ENCODE measurements at regions not wholly inside any gene's neighbourhood (a gene's known extent, or its start where the extent isn't known, plus 50 kb on each side); places are given as distances from the start of the nearest gene placed in this dataset.
"Not testable (repeated sequence)": the region's sequence is repeated elsewhere in the genome, so short reads cannot be mapped to it uniquely, and the experiment has no call there.

- H3K4me3 ChIP-seq, result no peak overlapping the region
- TF ChIP-seq POLR2A (IDR thresholded peaks at IDR 0.05), result no peak
- TF ChIP-seq POLR2AphosphoS5 (IDR thresholded peaks at IDR 0.05), result no peak
- no peaks in the 10 kb centered on the region for H3K27me3 ChIP-seq (replicated peaks; ENCODE audit: insufficient read depth)
- H3K4me1 ChIP-seq (replicated peaks), result no peaks in the 10 kb centered on the region
- no peaks in the 10 kb centered on the region for H3K36me3 ChIP-seq
- DNase-seq (ENCODE audit: low spot score), result no peak
- H3K9me3 ChIP-seq, result no peaks in the 10 kb centered on the region
- no peak overlapping the region for H3K27ac ChIP-seq
- intact Hi-C loops (cut with DNase I), result no loop called here
- WGBS, result 64% methylated on average over 2 of the region's 2 CpGs
Measured at GRCh38 chr3:101972430-101973162, 123.3 kb downstream of the NFKBIZ start.

- no peak overlapping the region for H3K4me3 ChIP-seq
- no peaks in the 10 kb centered on the region for H3K36me3 ChIP-seq
- intact Hi-C loops (cut with DNase I), result no loop called here
- no peaks in the 10 kb centered on the region for H3K27me3 ChIP-seq (replicated peaks; ENCODE audit: insufficient read depth)
- no peaks in the 10 kb centered on the region for H3K9me3 ChIP-seq
- H3K4me1 ChIP-seq (replicated peaks), result no peaks in the 10 kb centered on the region
- no peak for DNase-seq (ENCODE audit: low spot score)
- WGBS, result 69% methylated on average over 1 of the region's 1 CpG
- TF ChIP-seq POLR2A (IDR thresholded peaks at IDR 0.05), result no peak
- TF ChIP-seq POLR2AphosphoS5 (IDR thresholded peaks at IDR 0.05), result no peak
- TF ChIP-seq, protein P1, sequence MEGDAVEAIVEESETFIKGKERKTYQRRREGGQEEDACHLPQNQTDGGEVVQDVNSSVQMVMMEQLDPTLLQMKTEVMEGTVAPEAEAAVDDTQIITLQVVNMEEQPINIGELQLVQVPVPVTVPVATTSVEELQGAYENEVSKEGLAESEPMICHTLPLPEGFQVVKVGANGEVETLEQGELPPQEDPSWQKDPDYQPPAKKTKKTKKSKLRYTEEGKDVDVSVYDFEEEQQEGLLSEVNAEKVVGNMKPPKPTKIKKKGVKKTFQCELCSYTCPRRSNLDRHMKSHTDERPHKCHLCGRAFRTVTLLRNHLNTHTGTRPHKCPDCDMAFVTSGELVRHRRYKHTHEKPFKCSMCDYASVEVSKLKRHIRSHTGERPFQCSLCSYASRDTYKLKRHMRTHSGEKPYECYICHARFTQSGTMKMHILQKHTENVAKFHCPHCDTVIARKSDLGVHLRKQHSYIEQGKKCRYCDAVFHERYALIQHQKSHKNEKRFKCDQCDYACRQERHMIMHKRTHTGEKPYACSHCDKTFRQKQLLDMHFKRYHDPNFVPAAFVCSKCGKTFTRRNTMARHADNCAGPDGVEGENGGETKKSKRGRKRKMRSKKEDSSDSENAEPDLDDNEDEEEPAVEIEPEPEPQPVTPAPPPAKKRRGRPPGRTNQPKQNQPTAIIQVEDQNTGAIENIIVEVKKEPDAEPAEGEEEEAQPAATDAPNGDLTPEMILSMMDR (IDR thresholded peaks at IDR 0.05), result no peak
- no peak overlapping the region for H3K27ac ChIP-seq
Measured at GRCh38 chr3:101973163-101973505, 123.8 kb downstream of the NFKBIZ start.

DNA sequence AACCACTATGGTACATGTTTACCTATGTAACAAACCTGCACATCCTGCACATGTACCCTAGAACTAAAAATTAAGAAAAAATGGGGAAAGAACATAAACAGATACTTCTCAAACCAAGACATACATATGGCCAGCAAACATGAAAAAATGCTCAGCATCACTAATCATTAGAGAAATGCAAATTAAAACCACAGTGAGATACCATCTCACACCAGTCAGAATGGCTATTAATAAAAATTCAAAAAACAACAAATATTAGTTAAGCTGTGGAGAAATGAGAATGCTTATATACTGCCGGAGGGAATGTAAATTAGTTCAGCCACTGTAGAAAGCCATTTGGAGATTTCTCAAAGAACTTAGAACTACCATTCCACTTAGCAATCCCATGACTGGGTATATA, 126.1 kb downstream of the NFKBIZ start:
- H3K4me1 ChIP-seq (replicated peaks); intact Hi-C loops (cut with DNase I); DNase-seq (ENCODE audit: low spot score); H3K36me3 ChIP-seq; H3K9me3 ChIP-seq; H3K27me3 ChIP-seq (replicated peaks; ENCODE audit: insufficient read depth); H3K4me3 ChIP-seq; H3K27ac ChIP-seq: not testable (repeated sequence)
- WGBS, result 93% methylated on average over 1 of the region's 1 CpG

GRCh38 chr3:101976473-101976872, 127.2 kb downstream of the NFKBIZ start:
- H3K27ac ChIP-seq, result no peak overlapping the region
- intact Hi-C loops (cut with DNase I), result no loop called here
- H3K4me1 ChIP-seq (replicated peaks), result no peaks in the 10 kb centered on the region
- no peaks in the 10 kb centered on the region for H3K36me3 ChIP-seq
- 88% methylated on average over 1 of the region's 1 CpG for whole genome bisulfite sequencing
- H3K4me3 ChIP-seq, result no peak overlapping the region
- no peaks in the 10 kb centered on the region for H3K9me3 ChIP-seq
- H3K27me3 ChIP-seq (replicated peaks; ENCODE audit: insufficient read depth), result no peaks in the 10 kb centered on the region
- DNase-seq (ENCODE audit: low spot score), result no peak
- no peak for TF ChIP-seq POLR2AphosphoS5 (IDR thresholded peaks at IDR 0.05)
- TF ChIP-seq, protein P1 (IDR thresholded peaks at IDR 0.05), result no peak
- TF ChIP-seq POLR2A (IDR thresholded peaks at IDR 0.05), result no peak

DNA sequence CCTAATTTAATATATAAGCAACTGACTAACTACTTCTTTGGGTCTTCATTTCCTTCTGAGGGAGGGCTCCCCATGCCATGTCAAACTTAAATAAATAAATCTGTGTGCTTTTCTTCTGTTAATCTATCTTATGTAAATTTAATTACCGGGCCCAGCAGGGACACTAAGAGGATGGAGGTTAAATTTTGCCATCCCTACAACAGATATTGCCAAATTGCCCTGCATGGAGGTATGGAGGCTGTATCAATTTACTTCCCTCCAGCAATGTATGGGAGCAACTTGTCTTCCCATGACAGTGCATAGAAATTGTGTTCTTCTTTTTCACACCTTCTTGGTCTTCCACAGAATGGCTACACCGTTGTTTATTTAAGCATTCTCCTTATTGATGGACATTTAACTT, 129.0 kb downstream of the NFKBIZ start:
- no peaks in the 10 kb centered on the region for H3K9me3 ChIP-seq
- no peaks in the 10 kb centered on the region for H3K4me1 ChIP-seq (replicated peaks)
- no peak overlapping the region for H3K27ac ChIP-seq
- TF ChIP-seq, protein P1 (IDR thresholded peaks at IDR 0.05), result no peak
- no peak for TF ChIP-seq POLR2A (IDR thresholded peaks at IDR 0.05)
- no peak for TF ChIP-seq POLR2AphosphoS5 (IDR thresholded peaks at IDR 0.05)
- no peak for DNase-seq (ENCODE audit: low spot score)
- no peaks in the 10 kb centered on the region for H3K27me3 ChIP-seq (replicated peaks; ENCODE audit: insufficient read depth)
- intact Hi-C loops (cut with DNase I), result no loop called here
- WGBS, result 28% methylated on average over 2 of the region's 2 CpGs
- H3K36me3 ChIP-seq, result no peaks in the 10 kb centered on the region
- H3K4me3 ChIP-seq, result no peak overlapping the region

DNA sequence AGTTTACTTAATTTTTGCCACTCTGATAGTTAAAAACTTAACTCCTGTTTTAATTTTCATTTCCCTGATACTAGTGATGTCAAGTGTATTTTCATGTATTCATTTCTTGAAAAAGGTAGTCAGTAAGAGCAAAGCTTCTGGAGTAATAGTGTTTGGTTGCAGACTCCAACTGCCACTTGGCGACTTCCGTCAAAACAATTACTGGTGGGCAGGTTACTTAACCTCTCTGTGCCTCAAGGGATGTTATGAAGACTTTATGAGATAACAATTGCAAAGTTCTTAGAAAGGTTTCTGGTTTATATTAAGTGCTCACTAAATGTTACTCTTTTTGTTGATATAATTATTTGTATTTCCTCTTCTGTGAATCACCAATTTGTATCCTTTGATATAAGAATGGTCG, 129.7 kb downstream of the NFKBIZ start:
- Histone ChIP-seq H3K4me3 (no peak overlapping the region), H3K36me3 (no peaks in the 10 kb centered on the region), H3K27ac (no peak overlapping the region), H3K27me3 (replicated peaks; ENCODE audit: insufficient read depth) (no peaks in the 10 kb centered on the region), H3K4me1 (replicated peaks) (no peaks in the 10 kb centered on the region), H3K9me3 (no peaks in the 10 kb centered on the region)
- intact Hi-C loops (cut with DNase I), result no loop called here
- no peak for DNase-seq (ENCODE audit: low spot score)
- 88% methylated on average over 3 of the region's 3 CpGs for WGBS
- TF ChIP-seq POLR2A (IDR thresholded peaks at IDR 0.05) (no peak), POLR2AphosphoS5 (IDR thresholded peaks at IDR 0.05) (no peak)
- TF ChIP-seq, protein P1 (IDR thresholded peaks at IDR 0.05), result no peak
